ENCODE measurements at regions not wholly inside any gene's neighbourhood (a gene's known extent, or its start where the extent isn't known, plus 50 kb on each side); places are given as distances from the start of the nearest gene placed in this dataset.
A peak's percentile ranks its signal among the peaks of the same experiment; 100 is the strongest.

- Histone ChIP-seq H3K27ac (no peak overlapping the region), H3K4me1 (peaks cover 0 to 3% (median 0%) of the 10 kb centered on the region in 4 donors), H3K4me3 (no peak overlapping the region), H3K27me3 (no peaks in the 10 kb centered on the region), H3K36me3 (no peaks in the 10 kb centered on the region), H3K9me3 (no peaks in the 10 kb centered on the region)
- no peak for DNase-seq
- 65 to 77% methylated on average over 1 of the region's 1 CpG for WGBS, 2 donors
- TF ChIP-seq EP300 (IDR thresholded peaks at IDR 0.05) (no peak), POLR2AphosphoS5 (IDR thresholded peaks at IDR 0.05) (peak in 1 of 4 donors; percentile 21), POLR2A (IDR thresholded peaks at IDR 0.05) (no peak)
- TF ChIP-seq, protein P1, sequence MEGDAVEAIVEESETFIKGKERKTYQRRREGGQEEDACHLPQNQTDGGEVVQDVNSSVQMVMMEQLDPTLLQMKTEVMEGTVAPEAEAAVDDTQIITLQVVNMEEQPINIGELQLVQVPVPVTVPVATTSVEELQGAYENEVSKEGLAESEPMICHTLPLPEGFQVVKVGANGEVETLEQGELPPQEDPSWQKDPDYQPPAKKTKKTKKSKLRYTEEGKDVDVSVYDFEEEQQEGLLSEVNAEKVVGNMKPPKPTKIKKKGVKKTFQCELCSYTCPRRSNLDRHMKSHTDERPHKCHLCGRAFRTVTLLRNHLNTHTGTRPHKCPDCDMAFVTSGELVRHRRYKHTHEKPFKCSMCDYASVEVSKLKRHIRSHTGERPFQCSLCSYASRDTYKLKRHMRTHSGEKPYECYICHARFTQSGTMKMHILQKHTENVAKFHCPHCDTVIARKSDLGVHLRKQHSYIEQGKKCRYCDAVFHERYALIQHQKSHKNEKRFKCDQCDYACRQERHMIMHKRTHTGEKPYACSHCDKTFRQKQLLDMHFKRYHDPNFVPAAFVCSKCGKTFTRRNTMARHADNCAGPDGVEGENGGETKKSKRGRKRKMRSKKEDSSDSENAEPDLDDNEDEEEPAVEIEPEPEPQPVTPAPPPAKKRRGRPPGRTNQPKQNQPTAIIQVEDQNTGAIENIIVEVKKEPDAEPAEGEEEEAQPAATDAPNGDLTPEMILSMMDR (IDR thresholded peaks at IDR 0.05), result no peak
- intact Hi-C loops (cut with DNase I), result no loop called here
These were observed 111.2 kb upstream of the SGCG start for GRCh38 chr13:23069566-23069965.

DNA sequence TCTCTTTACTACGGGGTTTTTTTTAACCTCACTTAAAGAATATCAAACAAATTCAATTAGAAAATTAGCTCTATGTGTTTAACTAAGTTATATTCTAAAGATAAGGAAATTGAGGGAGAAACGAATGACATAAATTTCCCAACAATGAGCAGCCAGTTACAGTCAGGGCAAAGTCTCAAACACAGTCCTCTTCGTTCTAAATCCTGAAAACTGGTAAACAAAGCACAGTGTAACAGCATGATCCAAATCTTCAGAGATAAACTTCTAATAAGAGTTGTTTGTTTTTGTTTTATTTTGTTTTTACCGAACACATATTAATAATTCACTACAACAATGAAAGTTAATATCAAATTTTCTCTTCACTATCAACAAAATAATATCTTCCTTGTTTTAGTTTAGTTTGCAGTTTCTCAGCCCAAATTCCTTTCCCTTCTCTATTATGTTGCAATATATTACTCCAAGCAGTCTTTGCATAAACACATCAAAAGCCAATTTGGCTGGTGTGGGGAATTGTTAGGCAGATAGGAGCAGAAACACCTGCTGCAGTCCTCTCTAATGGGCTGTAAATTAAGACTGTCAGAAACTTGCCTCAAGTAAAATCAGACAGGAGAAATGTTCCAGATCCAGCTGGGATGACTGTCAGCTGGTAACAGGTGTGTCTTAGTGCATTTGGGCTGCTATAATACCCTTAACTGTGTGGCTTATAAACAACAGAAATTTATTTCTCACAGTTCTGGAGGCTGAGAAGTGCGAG lies 106.5 kb upstream of the SGCG start:
- no peak for TF ChIP-seq EP300 (IDR thresholded peaks at IDR 0.05)
- TF ChIP-seq POLR2AphosphoS5 (IDR thresholded peaks at IDR 0.05), result peak in 3 of 4 donors; percentile 48 to 73 (median 62)
- Histone ChIP-seq H3K4me1 (peaks cover 0 to 7% (median 0%) of the 10 kb centered on the region in 4 donors), H3K27ac (peak overlapping the region in 3 of 4 donors; percentile 11 to 36 (median 17)), H3K4me3 (no peak overlapping the region), H3K9me3 (no peaks in the 10 kb centered on the region), H3K27me3 (no peaks in the 10 kb centered on the region), H3K36me3 (no peaks in the 10 kb centered on the region)
- DNase-seq, result no peak
- WGBS, 2 donors, result 11 to 49% methylated on average over 5 of the region's 5 CpGs
- intact Hi-C loops (cut with DNase I), result no loop called here

- no peaks in the 10 kb centered on the region for H3K9me3 ChIP-seq
- TF ChIP-seq EP300 (IDR thresholded peaks at IDR 0.05), result no peak
- TF ChIP-seq POLR2AphosphoS5 (IDR thresholded peaks at IDR 0.05), result no peak
- TF ChIP-seq, protein P1 (IDR thresholded peaks at IDR 0.05), result no peak
- TF ChIP-seq POLR2A (IDR thresholded peaks at IDR 0.05), result no peak
- no peaks in the 10 kb centered on the region for H3K36me3 ChIP-seq
- H3K4me1 ChIP-seq, result no peaks in the 10 kb centered on the region
- no peak for DNase-seq
- H3K27ac ChIP-seq, result no peak overlapping the region
- intact Hi-C loops (cut with DNase I), result no loop called here
- H3K4me3 ChIP-seq, result no peak overlapping the region
- no peaks in the 10 kb centered on the region for H3K27me3 ChIP-seq
- WGBS, 2 donors, result 78 to 88% methylated on average over 5 of the region's 5 CpGs
These were observed 99.6 kb upstream of the SGCG start for GRCh38 chr13:23081220-23081619.

DNA sequence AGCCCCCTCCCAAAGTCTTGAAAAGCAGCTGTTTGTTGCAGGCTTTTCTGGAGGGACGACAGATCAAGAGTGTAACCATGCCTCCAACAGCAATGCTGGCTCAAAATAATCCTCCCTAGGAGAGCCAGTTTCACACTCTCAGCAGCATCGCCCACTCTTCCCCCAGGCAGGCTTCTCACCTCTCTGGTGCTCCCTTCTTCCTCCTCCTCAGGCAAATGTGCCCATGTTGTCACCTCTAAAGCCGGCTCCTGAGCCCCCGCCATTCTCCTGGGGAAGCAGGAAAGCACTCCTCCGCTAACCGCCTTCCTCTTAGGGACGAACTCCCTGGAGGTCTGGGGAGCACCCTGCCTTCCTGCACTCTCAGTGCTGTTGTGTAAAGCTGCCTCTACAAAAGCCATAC lies 98.9 kb upstream of the SGCG start:
- Histone ChIP-seq H3K36me3 (no peaks in the 10 kb centered on the region), H3K27me3 (no peaks in the 10 kb centered on the region), H3K4me3 (no peak overlapping the region), H3K9me3 (no peaks in the 10 kb centered on the region), H3K27ac (no peak overlapping the region), H3K4me1 (no peaks in the 10 kb centered on the region)
- WGBS, 2 donors, result 68 to 81% methylated on average over 7 of the region's 7 CpGs
- intact Hi-C loops (cut with DNase I), result no loop called here
- TF ChIP-seq POLR2AphosphoS5 (IDR thresholded peaks at IDR 0.05), result no peak
- no peak for TF ChIP-seq EP300 (IDR thresholded peaks at IDR 0.05)
- TF ChIP-seq POLR2A (IDR thresholded peaks at IDR 0.05), result no peak
- TF ChIP-seq, protein P1 (IDR thresholded peaks at IDR 0.05), result no peak
- DNase-seq, result no peak

GRCh38 chr13:23086968-23087623 lies 93.7 kb upstream of the SGCG start:
- intact Hi-C loops (cut with DNase I), result no loop called here
- Histone ChIP-seq H3K4me1 (no peaks in the 10 kb centered on the region), H3K27ac (no peak overlapping the region), H3K4me3 (no peak overlapping the region), H3K9me3 (no peaks in the 10 kb centered on the region), H3K36me3 (no peaks in the 10 kb centered on the region), H3K27me3 (peaks cover 0 to 3% (median 0%) of the 10 kb centered on the region in 3 donors)
- TF ChIP-seq, protein P1 (IDR thresholded peaks at IDR 0.05), result no peak
- TF ChIP-seq POLR2A (IDR thresholded peaks at IDR 0.05) (no peak), EP300 (IDR thresholded peaks at IDR 0.05) (no peak), POLR2AphosphoS5 (IDR thresholded peaks at IDR 0.05) (no peak)
- 61 to 72% methylated on average over 2 of the region's 2 CpGs for WGBS, 2 donors
- DNase-seq, result no peak
